ENCODE measurements at regions not wholly inside any gene's neighbourhood (a gene's known extent, or its start where the extent isn't known, plus 50 kb on each side); places are given as distances from the start of the nearest gene placed in this dataset.
"Not testable (repeated sequence)": the region's sequence is repeated elsewhere in the genome, so short reads cannot be mapped to it uniquely, and the experiment has no call there.

- not testable (repeated sequence) for TF ChIP-seq CTCF, POLR2A (IDR thresholded peaks at IDR 0.05)
These were observed 60.2 kb upstream of the SULF2 start for GRCh38 chr20:47845382-47845977.
